ENCODE measurements at regions not wholly inside any gene's neighbourhood (a gene's known extent, or its start where the extent isn't known, plus 50 kb on each side); places are given as distances from the start of the nearest gene placed in this dataset.

- ATAC-seq: no peak
- no peaks in the 10 kb centered on the region for H3K36me3 ChIP-seq
- WGBS, 2 donors (ENCODE audit: low coverage in 1 of 2): 50 to 79% methylated on average over 1 of the region's 1 CpG
- TF ChIP-seq EP300 (IDR thresholded peaks at IDR 0.05): no peak
- H3K4me1 ChIP-seq: no peaks in the 10 kb centered on the region
- no peak overlapping the region for H3K4me3 ChIP-seq
- no peak overlapping the region for H3K27ac ChIP-seq
- H3K27me3 ChIP-seq: no peaks in the 10 kb centered on the region
- no peaks in the 10 kb centered on the region for H3K9me3 ChIP-seq
Observed at GRCh38 chr2:34734042-34734441, 1134.9 kb upstream of the FAM98A start.

- Histone ChIP-seq H3K9me3 (no peaks in the 10 kb centered on the region), H3K4me1 (no peaks in the 10 kb centered on the region), H3K36me3 (no peaks in the 10 kb centered on the region), H3K27me3 (no peaks in the 10 kb centered on the region), H3K27ac (no peak overlapping the region), H3K4me3 (no peak overlapping the region)
- TF ChIP-seq POLR2AphosphoS5 (IDR thresholded peaks at IDR 0.05) (no peak), POLR2A (IDR thresholded peaks at IDR 0.05) (no peak), EP300 (IDR thresholded peaks at IDR 0.05) (no peak), CTCF (IDR thresholded peaks at IDR 0.05) (no peak)
- ATAC-seq: no peak
- 83 to 84% methylated on average over 2 of the region's 2 CpGs for WGBS, 2 donors (ENCODE audit: low coverage in 1 of 2)
Observed at GRCh38 chr2:34731292-34731691, 1132.2 kb upstream of the FAM98A start.

- Histone ChIP-seq H3K27ac (no peak overlapping the region), H3K4me3 (no peak overlapping the region)
- WGBS, 2 donors (ENCODE audit: low coverage in 1 of 2): 13 to 20% methylated on average over 2 of the region's 2 CpGs
Observed at GRCh38 chr2:34729845-34730244, 1130.7 kb upstream of the FAM98A start.

GRCh38 chr2:34724107-34724506 lies 1125.0 kb upstream of the FAM98A start:
- Histone ChIP-seq H3K9me3 (no peaks in the 10 kb centered on the region), H3K36me3 (no peaks in the 10 kb centered on the region), H3K27me3 (no peaks in the 10 kb centered on the region), H3K27ac (no peak overlapping the region), H3K4me1 (no peaks in the 10 kb centered on the region), H3K4me3 (no peak overlapping the region)
- TF ChIP-seq POLR2A (IDR thresholded peaks at IDR 0.05): no peak
- no peak for TF ChIP-seq POLR2AphosphoS5 (IDR thresholded peaks at IDR 0.05)
- no peak for TF ChIP-seq EP300 (IDR thresholded peaks at IDR 0.05)
- TF ChIP-seq CTCF (IDR thresholded peaks at IDR 0.05): no peak
- ATAC-seq: no peak
- 14 to 33% methylated on average over 1 to 3 of the region's 3 CpGs for WGBS, 2 donors (ENCODE audit: low coverage in 1 of 2)

More at GRCh38 chr2:34729845-34730244, 1130.7 kb upstream of the FAM98A start:
- no peaks in the 10 kb centered on the region for H3K27me3 ChIP-seq
- TF ChIP-seq EP300 (IDR thresholded peaks at IDR 0.05): no peak
- no peak for TF ChIP-seq CTCF (IDR thresholded peaks at IDR 0.05)
- no peak for TF ChIP-seq POLR2AphosphoS5 (IDR thresholded peaks at IDR 0.05)
- TF ChIP-seq POLR2A (IDR thresholded peaks at IDR 0.05): no peak
- no peaks in the 10 kb centered on the region for H3K4me1 ChIP-seq
- no peaks in the 10 kb centered on the region for H3K9me3 ChIP-seq
- no peak for ATAC-seq
- no peaks in the 10 kb centered on the region for H3K36me3 ChIP-seq

- Histone ChIP-seq H3K9me3 (no peaks in the 10 kb centered on the region), H3K27me3 (no peaks in the 10 kb centered on the region), H3K4me3 (no peak overlapping the region), H3K36me3 (no peaks in the 10 kb centered on the region), H3K27ac (no peak overlapping the region), H3K4me1 (no peaks in the 10 kb centered on the region)
- ATAC-seq: no peak
- 52 to 77% methylated on average over 1 of the region's 1 CpG for WGBS, 2 donors (ENCODE audit: low coverage in 1 of 2)
- TF ChIP-seq POLR2AphosphoS5 (IDR thresholded peaks at IDR 0.05) (no peak), CTCF (IDR thresholded peaks at IDR 0.05) (no peak), EP300 (IDR thresholded peaks at IDR 0.05) (no peak), POLR2A (IDR thresholded peaks at IDR 0.05) (no peak)
Observed at GRCh38 chr2:34723683-34724082, 1124.6 kb upstream of the FAM98A start.
